Activated CD4-positive, alpha-beta memory T cell treated with anti-CD3 and anti-CD28 coated beads for 36 hours (primary cell): ENCODE measurements at regions not wholly inside any gene's neighbourhood (a gene's known extent, or its start where the extent isn't known, plus 50 kb on each side); places are given as distances from the start of the nearest gene placed in this dataset.
"Not testable (repeated sequence)": the region's sequence is repeated elsewhere in the genome, so short reads cannot be mapped to it uniquely, and the experiment has no call there.

Source experiments
- CTCF ChIA-PET: fragments of 350-600 bp; sonication (Branson Sonifier 250); formaldehyde crosslinking; loops from one replicate; lab custom pipeline; 2021; ENCODE audit warnings: antibody characterized with exemption, inconsistent platforms; lab: Charles Lee
- POLR2A ChIA-PET: fragments of 350-600 bp; sonication (Branson Sonifier 250); formaldehyde crosslinking; loops from one replicate; lab custom pipeline; 2021; ENCODE audit warnings: antibody characterized with exemption; lab: Charles Lee
- DNase-seq: peaks from one replicate; pipeline ENCODE4 v3.0.0-alpha.2; 2020
- H3K27ac Mint-ChIP-seq: one replicate; pipeline ENCODE4 v1.8.0; 2021; ENCODE audit warnings: mixed read lengths
- H3K27me3 Mint-ChIP-seq: one replicate; pipeline ENCODE4 v1.8.0; 2021; ENCODE audit warnings: mixed read lengths
- H3K36me3 Mint-ChIP-seq: one replicate; pipeline ENCODE4 v1.8.0; 2021; ENCODE audit warnings: mixed read lengths
- H3K4me1 Mint-ChIP-seq: one replicate; pipeline ENCODE4 v1.8.0; 2021; ENCODE audit warnings: low read depth, mixed read lengths
- H3K4me3 Mint-ChIP-seq: one replicate; pipeline ENCODE4 v1.8.0; 2021; ENCODE audit warnings: mild to moderate bottlenecking, mixed read lengths
- H3K9me3 Mint-ChIP-seq: one replicate; pipeline ENCODE4 v1.8.0; 2021; ENCODE audit warnings: mixed read lengths
- intact Hi-C: fragments of 100-400 bp; cut with micrococcal nuclease; formaldehyde crosslinking; loops from one replicate; pipeline ENCODE4 v1.15.1; 2023

DNA sequence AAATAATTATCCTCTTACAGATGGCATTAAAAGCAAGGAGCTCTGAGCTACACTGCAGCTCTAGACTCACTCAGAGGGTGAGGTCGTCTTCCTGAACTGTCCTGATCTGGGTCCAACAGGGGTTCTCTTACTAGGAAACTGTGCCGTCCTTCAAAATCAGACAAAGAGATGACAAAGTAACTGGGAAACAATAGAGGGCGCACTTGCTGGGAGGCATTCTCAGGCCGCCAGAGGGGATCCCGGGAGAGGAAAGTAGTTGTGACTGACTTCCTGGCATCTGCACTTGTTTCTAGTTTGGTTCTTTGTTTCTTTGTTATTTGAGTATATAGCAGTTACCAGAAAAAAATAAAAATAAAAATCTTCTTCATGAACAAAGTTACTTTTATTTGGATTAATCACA is 142.9 kb upstream of the MSX2 start:
- intact Hi-C loops = no loop called here
- Mint-ChIP-seq H3K4me1 (no peaks in the 10 kb centered on the region), H3K27ac (no peak overlapping the region), H3K27me3 (no peaks in the 10 kb centered on the region), H3K36me3 (peaks cover 2% of the 10 kb centered on the region), H3K4me3 (no peak overlapping the region), H3K9me3 (peaks cover 12% of the 10 kb centered on the region)
- no peak for DNase-seq
- ChIA-PET POLR2A (no interaction called here), CTCF (no interaction called here)

- Mint-ChIP-seq H3K36me3 (peaks cover 2% of the 10 kb centered on the region), H3K27ac (no peak overlapping the region), H3K27me3 (no peaks in the 10 kb centered on the region), H3K4me3 (no peak overlapping the region), H3K9me3 (peaks cover 13% of the 10 kb centered on the region), H3K4me1 (no peaks in the 10 kb centered on the region)
- DNase-seq = no peak
- intact Hi-C loops = no loop called here
- CTCF ChIA-PET = no interaction called here
- POLR2A ChIA-PET = no interaction called here
These were observed 142.5 kb upstream of the MSX2 start for GRCh38 chr5:174581894-174582293.

GRCh38 chr5:174583071-174583470 is 141.3 kb upstream of the MSX2 start:
- intact Hi-C loops = no loop called here
- ChIA-PET CTCF (interaction anchor here (0.7 kb wide), 1 partner anchor 11 kb away, joined by 3 read pairs; no protein-coding TSS in a partner anchor), POLR2A (no interaction called here)
- no peak for DNase-seq
- Mint-ChIP-seq H3K4me3 (no peak overlapping the region), H3K27me3 (no peaks in the 10 kb centered on the region), H3K4me1 (no peaks in the 10 kb centered on the region), H3K36me3 (peaks cover 2% of the 10 kb centered on the region), H3K9me3 (peaks cover 13% of the 10 kb centered on the region), H3K27ac (no peak overlapping the region)

DNA sequence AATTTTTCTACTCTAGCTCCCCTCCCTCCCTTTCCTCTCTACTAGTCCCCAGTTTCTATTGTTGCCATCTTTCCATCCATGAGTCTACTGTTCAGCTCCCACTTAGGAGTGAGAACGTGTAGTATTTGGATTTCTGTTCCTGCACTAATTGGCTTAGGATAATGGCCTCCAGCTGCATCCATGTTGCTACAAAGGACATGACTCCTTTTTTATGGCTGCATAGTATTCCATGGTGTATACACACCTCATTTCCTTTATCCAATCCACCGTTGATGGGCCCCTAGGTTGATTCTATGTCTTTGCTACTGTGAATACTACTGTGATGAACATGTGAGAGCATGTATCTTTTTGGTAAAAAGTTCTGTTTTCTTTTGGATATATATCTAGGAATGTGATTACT is 138.9 kb upstream of the MSX2 start:
- intact Hi-C loops = no loop called here
- H3K36me3 Mint-ChIP-seq = peaks cover 2% of the 10 kb centered on the region

GRCh38 chr5:174586163-174586562 is 138.2 kb upstream of the MSX2 start:
- not testable (repeated sequence) for H3K27me3 Mint-ChIP-seq

More for the DNA sequence above, 138.9 kb upstream of the MSX2 start:
- Mint-ChIP-seq H3K27ac (no peak overlapping the region), H3K4me3 (no peak overlapping the region), H3K4me1 (no peaks in the 10 kb centered on the region), H3K9me3 (peaks cover 13% of the 10 kb centered on the region), H3K27me3 (peaks cover 4% of the 10 kb centered on the region)
- ChIA-PET POLR2A (no interaction called here), CTCF (no interaction called here)
- DNase-seq = no peak

DNA sequence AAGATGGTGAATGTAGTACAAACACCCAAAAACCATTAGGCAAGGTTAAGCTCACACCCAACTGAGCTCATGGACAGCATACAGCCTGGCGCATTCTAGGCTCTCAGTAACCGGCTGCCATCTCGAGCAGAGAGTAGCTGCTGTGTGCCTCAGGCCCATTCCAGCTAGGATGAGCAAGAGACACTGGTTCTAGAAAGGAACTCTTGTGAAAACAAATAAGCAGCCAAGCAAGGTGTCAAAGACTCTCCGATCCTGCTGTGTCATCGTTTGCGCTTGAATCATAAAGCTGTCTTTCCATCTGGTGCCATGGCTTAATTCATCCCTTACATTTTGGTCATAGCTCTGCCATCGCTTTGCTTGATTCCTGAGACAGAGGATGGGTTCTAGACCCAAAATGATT is 135.4 kb upstream of the MSX2 start:
- ChIA-PET POLR2A (no interaction called here), CTCF (no interaction called here)
- intact Hi-C loops = no loop called here
- peaks cover 6% of the 10 kb centered on the region for H3K27me3 Mint-ChIP-seq
- no peak overlapping the region for H3K27ac Mint-ChIP-seq
- H3K9me3 Mint-ChIP-seq = peaks cover 13% of the 10 kb centered on the region
- peaks cover 2% of the 10 kb centered on the region for H3K36me3 Mint-ChIP-seq
- H3K4me1 Mint-ChIP-seq = no peaks in the 10 kb centered on the region
- H3K4me3 Mint-ChIP-seq = no peak overlapping the region
- DNase-seq = no peak

More at GRCh38 chr5:174586163-174586562, 138.2 kb upstream of the MSX2 start:
- CTCF ChIA-PET, intact Hi-C loops, POLR2A ChIA-PET, H3K4me3 Mint-ChIP-seq, H3K4me1 Mint-ChIP-seq, H3K36me3 Mint-ChIP-seq, H3K27ac Mint-ChIP-seq, DNase-seq: not testable (repeated sequence)
- H3K9me3 Mint-ChIP-seq = peaks cover 13% of the 10 kb centered on the region

DNA sequence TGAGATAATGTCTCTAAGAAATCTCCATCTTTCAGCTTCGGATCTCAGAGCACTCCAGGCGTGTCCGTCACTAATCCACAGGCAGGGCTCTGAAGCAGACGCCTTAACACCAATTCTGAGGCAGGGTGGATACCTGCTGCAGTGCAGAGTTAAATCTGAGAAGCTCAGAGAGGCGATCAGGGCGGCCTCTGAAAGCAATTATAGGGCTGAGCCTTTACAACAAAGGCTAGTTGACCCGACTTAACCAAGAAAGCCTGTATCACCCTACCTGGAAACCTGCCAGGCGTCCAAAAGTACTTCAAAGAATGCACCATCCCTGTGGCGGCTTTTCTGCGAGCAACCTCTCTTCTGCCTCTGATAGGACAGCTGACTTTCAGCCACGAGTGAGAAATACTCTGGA is 134.8 kb upstream of the MSX2 start:
- Mint-ChIP-seq H3K36me3 (peaks cover 2% of the 10 kb centered on the region), H3K4me1 (no peaks in the 10 kb centered on the region), H3K27me3 (peaks cover 6% of the 10 kb centered on the region), H3K9me3 (peaks cover 13% of the 10 kb centered on the region), H3K27ac (no peak overlapping the region), H3K4me3 (no peak overlapping the region)
- ChIA-PET POLR2A (no interaction called here), CTCF (no interaction called here)
- intact Hi-C loops = no loop called here
- no peak for DNase-seq

DNA sequence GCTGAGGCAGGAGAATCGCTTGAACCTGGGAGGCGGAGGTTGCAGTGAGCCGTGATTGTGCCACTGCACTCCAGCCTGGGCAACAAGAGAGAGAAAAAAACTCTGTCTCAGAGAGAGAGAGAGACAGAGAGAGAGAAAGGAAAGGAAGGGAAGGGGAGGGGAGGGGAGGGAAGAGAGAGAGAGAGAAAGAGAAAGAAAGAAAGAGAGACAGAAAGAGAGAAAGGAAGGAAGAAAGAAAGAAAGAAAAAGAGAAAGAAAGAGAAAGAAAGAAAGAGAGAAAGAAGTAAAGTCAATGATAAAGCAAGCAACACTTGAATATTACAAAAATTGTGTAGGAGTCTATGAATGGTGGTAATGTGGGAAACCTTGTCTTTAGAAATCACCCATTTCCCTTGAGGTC is 133.6 kb upstream of the MSX2 start:
- DNase-seq = no peak
- Mint-ChIP-seq H3K4me1 (no peaks in the 10 kb centered on the region), H3K9me3 (peaks cover 7% of the 10 kb centered on the region), H3K36me3 (peaks cover 2% of the 10 kb centered on the region), H3K4me3 (no peak overlapping the region), H3K27me3 (peaks cover 6% of the 10 kb centered on the region), H3K27ac (no peak overlapping the region)
- intact Hi-C loops = no loop called here
- ChIA-PET CTCF (no interaction called here), POLR2A (no interaction called here)

- no peak for DNase-seq
- Mint-ChIP-seq H3K4me3 (no peak overlapping the region), H3K4me1 (no peaks in the 10 kb centered on the region), H3K9me3 (no peaks in the 10 kb centered on the region), H3K27me3 (peaks cover 6% of the 10 kb centered on the region), H3K27ac (no peak overlapping the region), H3K36me3 (no peaks in the 10 kb centered on the region)
- ChIA-PET POLR2A (no interaction called here), CTCF (no interaction called here)
- intact Hi-C loops = no loop called here
These were observed 128.0 kb upstream of the MSX2 start for GRCh38 chr5:174596429-174596828.

DNA sequence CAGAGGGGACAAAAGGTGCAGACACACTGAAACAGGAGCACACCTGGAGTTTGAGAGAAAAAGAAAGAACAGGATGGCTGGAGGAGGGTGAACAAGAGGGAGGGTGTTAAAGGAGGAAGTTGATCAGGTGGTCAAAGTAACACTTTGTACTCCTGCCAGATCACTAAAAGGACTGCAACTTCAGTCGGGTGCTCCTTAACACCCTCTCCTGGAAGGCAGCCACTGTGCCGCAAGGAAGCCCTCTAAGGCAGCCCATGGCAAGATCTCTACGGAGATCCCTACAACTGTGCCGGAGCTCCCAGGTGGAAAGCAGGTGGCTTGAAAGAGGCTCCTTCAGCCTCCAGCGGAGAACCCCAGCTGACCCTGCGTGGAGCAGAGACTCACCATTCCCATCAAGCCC is 124.4 kb upstream of the MSX2 start:
- POLR2A ChIA-PET = no interaction called here
- DNase-seq = no peak
- Mint-ChIP-seq H3K36me3 (no peaks in the 10 kb centered on the region), H3K4me3 (no peak overlapping the region), H3K4me1 (no peaks in the 10 kb centered on the region), H3K27ac (no peak overlapping the region), H3K9me3 (no peaks in the 10 kb centered on the region), H3K27me3 (peaks cover 4% of the 10 kb centered on the region)
- intact Hi-C loops = no loop called here
- CTCF ChIA-PET = no interaction called here

- DNase-seq = no peak
- Mint-ChIP-seq H3K27me3 (peaks cover 10% of the 10 kb centered on the region), H3K36me3 (no peaks in the 10 kb centered on the region), H3K4me3 (no peak overlapping the region), H3K27ac (no peak overlapping the region), H3K9me3 (no peaks in the 10 kb centered on the region), H3K4me1 (no peaks in the 10 kb centered on the region)
- POLR2A ChIA-PET = no interaction called here
- intact Hi-C loops = no loop called here
- CTCF ChIA-PET = no interaction called here
These were observed 122.4 kb upstream of the MSX2 start for GRCh38 chr5:174601946-174602345.

DNA sequence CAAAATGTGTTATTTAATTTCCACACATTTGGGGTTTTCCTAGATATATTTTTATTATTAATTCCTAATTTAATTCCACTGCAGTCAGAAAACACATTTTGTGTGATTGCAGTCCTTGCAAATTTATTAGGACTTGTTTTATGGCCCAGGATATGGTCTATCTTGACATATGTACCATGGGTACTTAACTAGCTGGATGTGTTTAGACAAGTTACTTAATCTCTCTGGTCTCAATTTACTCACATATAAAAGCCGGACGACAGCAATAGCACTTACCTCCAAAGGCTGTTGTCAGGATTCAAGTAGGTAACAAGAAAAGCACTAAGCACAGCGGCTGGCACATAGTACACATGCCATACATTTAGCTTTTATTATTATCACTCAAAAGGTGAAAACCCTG is 118.2 kb upstream of the MSX2 start:
- CTCF ChIA-PET = no interaction called here
- POLR2A ChIA-PET = no interaction called here
- H3K4me3 Mint-ChIP-seq = no peak overlapping the region
- peaks cover 5% of the 10 kb centered on the region for H3K27me3 Mint-ChIP-seq
- no peak overlapping the region for H3K27ac Mint-ChIP-seq
- no peaks in the 10 kb centered on the region for H3K4me1 Mint-ChIP-seq
- no peaks in the 10 kb centered on the region for H3K9me3 Mint-ChIP-seq
- no peaks in the 10 kb centered on the region for H3K36me3 Mint-ChIP-seq
- DNase-seq = no peak
- intact Hi-C loops = no loop called here

- CTCF ChIA-PET = no interaction called here
- H3K4me3 Mint-ChIP-seq = no peak overlapping the region
- H3K27me3 Mint-ChIP-seq = peaks cover 5% of the 10 kb centered on the region
- H3K27ac Mint-ChIP-seq = no peak overlapping the region
- POLR2A ChIA-PET = no interaction called here
- no peak for DNase-seq
- H3K36me3 Mint-ChIP-seq = no peaks in the 10 kb centered on the region
- no peaks in the 10 kb centered on the region for H3K9me3 Mint-ChIP-seq
- H3K4me1 Mint-ChIP-seq = no peaks in the 10 kb centered on the region
- intact Hi-C loops = no loop called here
These were observed 117.7 kb upstream of the MSX2 start for GRCh38 chr5:174606646-174607045.
